ENCODE measurements at regions not wholly inside any gene's neighbourhood (a gene's known extent, or its start where the extent isn't known, plus 50 kb on each side); places are given as distances from the start of the nearest gene placed in this dataset.

GRCh38 chr11:31881825-31882224 lies 70.7 kb upstream of the PAX6 start:
- no peak overlapping the region for H3K4me3 ChIP-seq
- intact Hi-C loops (cut with DNase I; ENCODE audit: low total_unique reads), result no loop called here
- DNase-seq, result no peak
- H3K27ac ChIP-seq, result no peak overlapping the region
- TF ChIP-seq CTCF (IDR thresholded peaks at IDR 0.05) (no peak), POLR2A (IDR thresholded peaks at IDR 0.05) (no peak)
- H3K4me1 ChIP-seq, result no peaks in the 10 kb centered on the region
- H3K36me3 ChIP-seq, result no peaks in the 10 kb centered on the region
- no peaks in the 10 kb centered on the region for H3K9me3 ChIP-seq
- H3K27me3 ChIP-seq, result no peaks in the 10 kb centered on the region

GRCh38 chr11:31879681-31880080 lies 68.6 kb upstream of the PAX6 start:
- H3K27ac ChIP-seq, result no peak overlapping the region
- no peaks in the 10 kb centered on the region for H3K4me1 ChIP-seq
- no peak for DNase-seq
- no peaks in the 10 kb centered on the region for H3K36me3 ChIP-seq
- no peak overlapping the region for H3K4me3 ChIP-seq
- intact Hi-C loops (cut with DNase I; ENCODE audit: low total_unique reads), result no loop called here
- no peaks in the 10 kb centered on the region for H3K27me3 ChIP-seq
- TF ChIP-seq POLR2A (IDR thresholded peaks at IDR 0.05), result no peak
- TF ChIP-seq CTCF (IDR thresholded peaks at IDR 0.05), result no peak
- H3K9me3 ChIP-seq, result no peaks in the 10 kb centered on the region

GRCh38 chr11:31877863-31878262 lies 66.7 kb upstream of the PAX6 start:
- no peaks in the 10 kb centered on the region for H3K4me1 ChIP-seq
- H3K9me3 ChIP-seq, result no peaks in the 10 kb centered on the region
- TF ChIP-seq POLR2A (IDR thresholded peaks at IDR 0.05), result no peak
- TF ChIP-seq CTCF (IDR thresholded peaks at IDR 0.05), result no peak
- no peaks in the 10 kb centered on the region for H3K27me3 ChIP-seq
- no peaks in the 10 kb centered on the region for H3K36me3 ChIP-seq
- DNase-seq, result no peak
- no peak overlapping the region for H3K4me3 ChIP-seq
- no peak overlapping the region for H3K27ac ChIP-seq
- intact Hi-C loops (cut with DNase I; ENCODE audit: low total_unique reads), result no loop called here

- no peak overlapping the region for H3K27ac ChIP-seq
- DNase-seq, result no peak
- no peaks in the 10 kb centered on the region for H3K4me1 ChIP-seq
- H3K36me3 ChIP-seq, result no peaks in the 10 kb centered on the region
- no peaks in the 10 kb centered on the region for H3K27me3 ChIP-seq
- intact Hi-C loops (cut with DNase I; ENCODE audit: low total_unique reads), result no loop called here
- TF ChIP-seq CTCF (IDR thresholded peaks at IDR 0.05) (no peak), POLR2A (IDR thresholded peaks at IDR 0.05) (no peak)
- H3K9me3 ChIP-seq, result no peaks in the 10 kb centered on the region
- H3K4me3 ChIP-seq, result no peak overlapping the region
These were observed 66.0 kb upstream of the PAX6 start for GRCh38 chr11:31877083-31877482.

GRCh38 chr11:31875866-31876560 lies 64.9 kb upstream of the PAX6 start:
- Histone ChIP-seq H3K27ac (no peak overlapping the region), H3K4me3 (no peak overlapping the region), H3K36me3 (no peaks in the 10 kb centered on the region), H3K4me1 (no peaks in the 10 kb centered on the region), H3K27me3 (no peaks in the 10 kb centered on the region), H3K9me3 (no peaks in the 10 kb centered on the region)
- intact Hi-C loops (cut with DNase I; ENCODE audit: low total_unique reads), result no loop called here
- DNase-seq, result no peak
- TF ChIP-seq CTCF (IDR thresholded peaks at IDR 0.05) (no peak), POLR2A (IDR thresholded peaks at IDR 0.05) (no peak)
